Peyer's patch (tissue), 4 donors: ENCODE measurements at regions not wholly inside any gene's neighbourhood (a gene's known extent, or its start where the extent isn't known, plus 50 kb on each side); places are given as distances from the start of the nearest gene placed in this dataset.

Source experiments
- DNase-seq, 3 donors: peaks; one replicate each; pipeline ENCODE4 v3.0.0-alpha.2; 2017 to 2019
- H3K27ac ChIP-seq, 4 donors: fragments of 200-600 bp; sonication (generic); one replicate each; pipeline ENCODE4 v1.5.1; 2016 to 2019
- H3K27me3 ChIP-seq, 2 donors: fragments of 200-600 bp; sonication (generic); one replicate each; pipeline ENCODE4 v1.5.1; 2019
- H3K36me3 ChIP-seq, 3 donors: fragments of 200-600 bp; sonication (generic); one replicate each; pipeline ENCODE4 v1.5.1; 2016 to 2019
- H3K4me1 ChIP-seq, 4 donors: fragments of 200-600 bp; sonication (generic); one replicate each; pipeline ENCODE4 v1.5.1; 2016 to 2019
- H3K4me3 ChIP-seq, 4 donors: fragments of 200-600 bp; sonication (generic); 1 replicate in 3 of 4; 2 replicates in 1 of 4; pipeline ENCODE4 v1.5.1; 2016 to 2019; ENCODE audit warnings: mild to moderate bottlenecking in 1 of 4
- H3K9me3 ChIP-seq, 4 donors: fragments of 200-600 bp; sonication (generic); one replicate each; pipeline ENCODE4 v1.5.1; 2016 to 2019; ENCODE audit warnings: mild to moderate bottlenecking in 1 of 4
- POLR2A ChIP-seq, 2 donors: fragments of 450-650 bp; IDR thresholded peaks; one replicate each; pipeline ENCODE4 v1.5.1; 2017; ENCODE audit warnings: antibody characterized with exemption in 2 of 2, mild to moderate bottlenecking in 2 of 2, moderate library complexity in 2 of 2
- TF ChIP-seq, protein P1 (sequence below), 6 experiments: fragments of 450-650 bp in 4 of 6; fragments of 200-600 bp in 2 of 6; sonication (generic) in 1 of 6; IDR thresholded peaks; one replicate each; pipeline ENCODE4 v1.5.1; 2017 to 2019; ENCODE audit warnings: antibody characterized with exemption in 6 of 6, mild to moderate bottlenecking in 3 of 6, moderate library complexity in 1 of 6

DNA sequence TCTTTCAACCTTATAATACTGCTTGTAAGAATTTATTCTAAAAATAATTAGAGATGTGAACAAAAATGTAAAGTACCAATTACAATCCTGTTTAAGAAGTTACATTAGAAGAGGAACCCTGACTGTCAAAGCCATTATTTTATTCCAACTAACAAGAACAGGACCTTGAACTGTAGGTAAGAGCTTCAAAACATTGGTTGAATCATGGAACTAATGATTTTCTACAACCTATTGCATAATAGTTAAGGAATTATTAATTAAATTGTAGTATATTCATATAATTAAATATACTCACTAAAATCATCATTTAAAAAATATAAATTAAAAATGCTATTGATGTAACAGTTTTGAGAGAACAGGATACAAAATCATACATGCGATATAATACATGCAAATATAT lies 649.4 kb upstream of the KIRREL3 start:
- H3K4me1 ChIP-seq, result no peaks in the 10 kb centered on the region
- no peak overlapping the region for H3K27ac ChIP-seq
- no peaks in the 10 kb centered on the region for H3K9me3 ChIP-seq
- DNase-seq, result no peak
- no peak for TF ChIP-seq POLR2A (IDR thresholded peaks at IDR 0.05)
- TF ChIP-seq, protein P1, sequence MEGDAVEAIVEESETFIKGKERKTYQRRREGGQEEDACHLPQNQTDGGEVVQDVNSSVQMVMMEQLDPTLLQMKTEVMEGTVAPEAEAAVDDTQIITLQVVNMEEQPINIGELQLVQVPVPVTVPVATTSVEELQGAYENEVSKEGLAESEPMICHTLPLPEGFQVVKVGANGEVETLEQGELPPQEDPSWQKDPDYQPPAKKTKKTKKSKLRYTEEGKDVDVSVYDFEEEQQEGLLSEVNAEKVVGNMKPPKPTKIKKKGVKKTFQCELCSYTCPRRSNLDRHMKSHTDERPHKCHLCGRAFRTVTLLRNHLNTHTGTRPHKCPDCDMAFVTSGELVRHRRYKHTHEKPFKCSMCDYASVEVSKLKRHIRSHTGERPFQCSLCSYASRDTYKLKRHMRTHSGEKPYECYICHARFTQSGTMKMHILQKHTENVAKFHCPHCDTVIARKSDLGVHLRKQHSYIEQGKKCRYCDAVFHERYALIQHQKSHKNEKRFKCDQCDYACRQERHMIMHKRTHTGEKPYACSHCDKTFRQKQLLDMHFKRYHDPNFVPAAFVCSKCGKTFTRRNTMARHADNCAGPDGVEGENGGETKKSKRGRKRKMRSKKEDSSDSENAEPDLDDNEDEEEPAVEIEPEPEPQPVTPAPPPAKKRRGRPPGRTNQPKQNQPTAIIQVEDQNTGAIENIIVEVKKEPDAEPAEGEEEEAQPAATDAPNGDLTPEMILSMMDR (IDR thresholded peaks at IDR 0.05), result no peak
- H3K27me3 ChIP-seq, result no peaks in the 10 kb centered on the region
- no peak overlapping the region for H3K4me3 ChIP-seq
- H3K36me3 ChIP-seq, result no peaks in the 10 kb centered on the region

DNA sequence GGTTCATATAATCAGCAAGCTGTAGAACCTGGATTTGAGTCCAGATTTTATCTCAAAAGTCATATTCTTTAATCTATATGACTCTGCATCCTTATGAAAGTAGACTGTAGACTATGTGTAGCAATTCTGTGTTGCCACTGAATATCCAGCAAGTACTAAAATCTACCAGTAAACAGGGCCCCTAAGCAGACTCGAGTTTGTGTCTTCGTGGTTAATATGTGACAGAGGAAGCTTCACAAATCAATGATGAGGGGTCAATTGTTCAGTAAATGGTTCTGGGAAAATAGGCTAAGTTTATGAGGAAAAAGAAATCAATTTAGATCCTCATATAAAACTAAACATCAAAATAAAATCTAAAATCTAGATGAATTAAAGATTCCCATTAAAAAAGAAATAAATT lies 648.5 kb upstream of the KIRREL3 start:
- no peak overlapping the region for H3K4me3 ChIP-seq
- TF ChIP-seq POLR2A (IDR thresholded peaks at IDR 0.05), result no peak
- TF ChIP-seq, protein P1 (IDR thresholded peaks at IDR 0.05), result no peak
- H3K36me3 ChIP-seq, result no peaks in the 10 kb centered on the region
- H3K4me1 ChIP-seq, result no peaks in the 10 kb centered on the region
- no peak overlapping the region for H3K27ac ChIP-seq
- DNase-seq, result no peak
- H3K9me3 ChIP-seq, result no peaks in the 10 kb centered on the region
- no peaks in the 10 kb centered on the region for H3K27me3 ChIP-seq

GRCh38 chr11:127648583-127648982 lies 648.0 kb upstream of the KIRREL3 start:
- no peaks in the 10 kb centered on the region for H3K36me3 ChIP-seq
- H3K4me3 ChIP-seq, result no peak overlapping the region
- no peak for TF ChIP-seq POLR2A (IDR thresholded peaks at IDR 0.05)
- TF ChIP-seq, protein P1 (IDR thresholded peaks at IDR 0.05), result no peak
- H3K9me3 ChIP-seq, result no peaks in the 10 kb centered on the region
- no peaks in the 10 kb centered on the region for H3K27me3 ChIP-seq
- H3K4me1 ChIP-seq, result no peaks in the 10 kb centered on the region
- no peak for DNase-seq
- H3K27ac ChIP-seq, result no peak overlapping the region

GRCh38 chr11:127644366-127644765 lies 643.8 kb upstream of the KIRREL3 start:
- H3K27ac ChIP-seq, result no peak overlapping the region
- no peaks in the 10 kb centered on the region for H3K36me3 ChIP-seq
- H3K4me3 ChIP-seq, result no peak overlapping the region
- no peaks in the 10 kb centered on the region for H3K27me3 ChIP-seq
- H3K4me1 ChIP-seq, result no peaks in the 10 kb centered on the region
- H3K9me3 ChIP-seq, result no peaks in the 10 kb centered on the region
- DNase-seq, result no peak
- TF ChIP-seq, protein P1 (IDR thresholded peaks at IDR 0.05), result no peak
- TF ChIP-seq POLR2A (IDR thresholded peaks at IDR 0.05), result no peak

DNA sequence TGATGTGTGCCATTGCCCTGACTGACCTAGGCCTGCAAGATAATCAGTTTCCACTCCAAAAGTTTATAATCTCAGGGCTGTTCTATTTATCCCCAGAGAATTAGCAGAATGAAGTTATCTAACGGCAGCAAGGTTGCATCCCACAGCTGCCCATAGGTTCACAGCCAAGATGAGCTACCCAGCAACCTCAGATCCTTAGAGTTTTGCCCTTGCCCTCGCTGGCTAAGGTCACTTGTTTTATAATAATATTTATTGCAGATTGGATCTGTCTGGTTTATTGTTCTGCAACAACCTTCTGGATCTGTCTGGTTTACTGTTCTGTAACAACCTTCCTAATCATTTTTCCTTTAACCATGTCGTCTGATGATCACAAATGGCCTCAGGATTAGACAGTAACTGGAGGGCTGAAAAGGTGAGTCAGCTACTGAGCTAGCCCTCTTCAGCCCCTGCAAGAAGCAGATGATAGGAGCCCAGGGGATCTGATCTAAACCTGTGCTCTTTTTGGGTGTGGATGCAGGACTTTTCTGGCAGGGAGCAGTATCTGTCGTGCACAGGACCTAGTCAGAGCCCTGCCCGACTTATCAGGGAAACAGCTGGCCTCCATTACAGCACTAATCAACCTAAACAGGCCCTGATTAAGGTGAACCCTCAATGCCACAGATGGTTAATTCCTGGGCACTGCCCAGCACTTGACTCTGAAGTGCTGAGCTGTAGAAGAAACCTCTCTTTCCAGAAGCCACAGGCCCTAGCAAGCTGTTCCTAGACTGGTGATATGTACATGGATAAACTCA lies 642.9 kb upstream of the KIRREL3 start:
- Histone ChIP-seq H3K27me3 (no peaks in the 10 kb centered on the region), H3K36me3 (no peaks in the 10 kb centered on the region), H3K4me3 (no peak overlapping the region), H3K9me3 (no peaks in the 10 kb centered on the region), H3K4me1 (no peaks in the 10 kb centered on the region), H3K27ac (no peak overlapping the region)
- TF ChIP-seq POLR2A (IDR thresholded peaks at IDR 0.05), result no peak
- TF ChIP-seq, protein P1 (IDR thresholded peaks at IDR 0.05), result no peak
- DNase-seq, result no peak
